IMR-90 (cell line): ENCODE measurements at regions not wholly inside any gene's neighbourhood (a gene's known extent, or its start where the extent isn't known, plus 50 kb on each side); places are given as distances from the start of the nearest gene placed in this dataset.
"Not testable (repeated sequence)": the region's sequence is repeated elsewhere in the genome, so short reads cannot be mapped to it uniquely, and the experiment has no call there.

ENCODE experiments used
- ATAC-seq: fragments of 200-7000 bp; cut with Tn5 transposase; 2 replicates; pipeline ENCODE4 v1.9.1; 2020; ENCODE audit warnings: low read depth, mild to moderate bottlenecking, moderate library complexity
- BruUV-seq: library from RNA; stranded (reverse); fragments of 400-500 nt; replicated peaks from 2 replicates; lab custom pipeline; 2021; lab: Mats Ljungman, UMichigan
- CTCF ChIA-PET: fragments of 300-600 bp; formaldehyde crosslinking; extraction: SDS; loops from one replicate; lab custom pipeline; 2021; ENCODE audit warnings: antibody characterized with exemption; lab: Yijun Ruan, JAX
- POLR2A ChIA-PET: fragments of 300-600 bp; sonication (Branson Sonifier 250); formaldehyde crosslinking; loops from one replicate; lab custom pipeline; 2022; ENCODE audit warnings: antibody characterized with exemption; ENCODE audit not compliant: unreplicated experiment; lab: Charles Lee
- DNase-seq: peaks from one replicate; pipeline ENCODE4 v3.0.0; 2013
- H2AFZ ChIP-seq: replicated peaks from 2 replicates; pipeline ENCODE3; 2013; ENCODE audit warnings: low read length, mild to moderate bottlenecking; ENCODE audit not compliant: poor library complexity
- H2AK5ac ChIP-seq: 2 replicates; pipeline ENCODE4 v1.6.1; 2013; ENCODE audit warnings: low read depth, low read length, inconsistent platforms
- H2AK9ac ChIP-seq: replicated peaks from 2 replicates; pipeline ENCODE3; 2013; ENCODE audit warnings: mild to moderate bottlenecking, low read depth, low read length, moderate library complexity; ENCODE audit not compliant: poor library complexity
- H2BK120ac ChIP-seq: 2 replicates; pipeline ENCODE4 v1.6.1; 2013; ENCODE audit warnings: low read depth, low read length, inconsistent platforms
- H2BK15ac ChIP-seq: 3 replicates; pipeline ENCODE4 v1.6.1; 2013; ENCODE audit warnings: low read depth, low read length, inconsistent platforms
- H2BK20ac ChIP-seq: 2 replicates; pipeline ENCODE4 v1.6.1; 2013; ENCODE audit warnings: low read depth, mild to moderate bottlenecking, inconsistent platforms, low read length, moderate library complexity
- H2BK5ac ChIP-seq: 2 replicates; pipeline ENCODE4 v1.6.1; 2013; ENCODE audit warnings: mild to moderate bottlenecking, low read depth, low read length, inconsistent platforms; ENCODE audit not compliant: poor library complexity, severe bottlenecking
- H3K14ac ChIP-seq: replicated peaks from 2 replicates; pipeline ENCODE4 v1.6.1; 2013; ENCODE audit warnings: low read depth, low read length, inconsistent platforms
- H3K18ac ChIP-seq: 2 replicates; pipeline ENCODE4 v1.6.1; 2013; ENCODE audit warnings: low read depth, low read length, control low read depth
- H3K23ac ChIP-seq: 2 replicates; pipeline ENCODE4 v1.6.1; 2013; ENCODE audit warnings: low read depth, low read length, inconsistent platforms
- H3K27ac ChIP-seq: 2 replicates; pipeline ENCODE4 v1.5.1; 2013; ENCODE audit warnings: mild to moderate bottlenecking, control low read depth, low read length; ENCODE audit not compliant: insufficient read depth
- H3K27me3 ChIP-seq: 2 replicates; pipeline ENCODE4 v1.6.1; 2013; ENCODE audit warnings: low read length; ENCODE audit not compliant: control insufficient read depth, insufficient read depth
- H3K36me3 ChIP-seq: 2 replicates; pipeline ENCODE4 v1.6.1; 2013; ENCODE audit warnings: low read length, mixed read lengths; ENCODE audit not compliant: control insufficient read depth, insufficient read depth
- H3K4ac ChIP-seq: 2 replicates; pipeline ENCODE4 v1.6.1; 2013; ENCODE audit warnings: low read depth, low read length, inconsistent platforms
- H3K4me1 ChIP-seq: 2 replicates; pipeline ENCODE4 v1.6.1; 2013; ENCODE audit warnings: low read length, mixed read lengths; ENCODE audit not compliant: control insufficient read depth, insufficient read depth
- H3K4me2 ChIP-seq: 2 replicates; pipeline ENCODE4 v1.6.1; 2013; ENCODE audit warnings: low read depth, mild to moderate bottlenecking, control low read depth, low read length, moderate library complexity
- H3K4me3 ChIP-seq: 2 replicates; pipeline ENCODE4 v1.5.1; 2013; ENCODE audit warnings: low read depth, mild to moderate bottlenecking, control low read depth, low read length, moderate library complexity; ENCODE audit not compliant: insufficient read depth
- H3K56ac ChIP-seq: 2 replicates; pipeline ENCODE4 v1.6.1; 2013; ENCODE audit warnings: low read length, inconsistent platforms; ENCODE audit not compliant: insufficient read depth; ENCODE audit errors: extremely low read depth
- H3K79me1 ChIP-seq, 2 experiments: 2 replicates each; pipeline ENCODE4 v1.6.1; 2013; ENCODE audit warnings: low read length in 2 of 2, inconsistent platforms in 1 of 2, low read depth in 1 of 2
- H3K9ac ChIP-seq: 2 replicates; pipeline ENCODE4 v1.6.1; 2013; ENCODE audit warnings: low read depth, low read length, control low read depth
- H3K9me1 ChIP-seq: 2 replicates; pipeline ENCODE4 v1.6.1; 2013; ENCODE audit warnings: low read length, inconsistent platforms; ENCODE audit not compliant: insufficient read depth
- H3K9me3 ChIP-seq: 2 replicates; pipeline ENCODE4 v1.6.1; 2013; ENCODE audit warnings: low read length; ENCODE audit not compliant: control insufficient read depth, insufficient read depth
- H4K20me1 ChIP-seq: 2 replicates; pipeline ENCODE4 v1.6.1; 2013; ENCODE audit warnings: low read length, inconsistent platforms; ENCODE audit not compliant: insufficient read depth
- H4K5ac ChIP-seq: 2 replicates; pipeline ENCODE4 v1.6.1; 2013; ENCODE audit warnings: mild to moderate bottlenecking, low read depth, low read length, control low read depth
- H4K8ac ChIP-seq, 2 experiments: 2 replicates each; pipeline ENCODE4 v1.6.1; 2013; ENCODE audit warnings: low read depth in 2 of 2, low read length in 2 of 2, control low read depth in 1 of 2, inconsistent platforms in 1 of 2
- H4K91ac ChIP-seq: 2 replicates; pipeline ENCODE4 v1.6.1; 2013; ENCODE audit warnings: low read depth, low read length, inconsistent platforms; ENCODE audit not compliant: insufficient read depth
- WGBS, 2 experiments: methylation state at CpG; one replicate each; pipeline versions ENCODE4 v1.1.5 to v1.1.7; 2013; ENCODE audit warnings: missing lambda C conversion rate in 2 of 2; ENCODE audit not compliant: insufficient read length in 1 of 2; ENCODE audit errors: extremely low coverage in 2 of 2; 5-methylcytosine and 5-hydroxymethylcytosine counted together
- dilution Hi-C: fragments of 300-500 bp; cut with HindIII; formaldehyde crosslinking; loops from one replicate; pipeline ENCODE4 v1.14.3; 2018; ENCODE audit warnings: low sequenced_read_pairs; ENCODE audit not compliant: unreplicated experiment
- in situ Hi-C: fragments of 300-500 bp; cut with MboI; formaldehyde crosslinking; loops from 3 replicates; pipeline ENCODE4 v1.14.3; 2019; ENCODE audit warnings: low sequenced_read_pairs, inconsistent platforms, mixed read lengths
- intact Hi-C: fragments of 100-400 bp; cut with micrococcal nuclease; formaldehyde crosslinking; loops from 2 replicates; pipeline ENCODE4 v1.10.0; 2022

GRCh38 chr9:66197199-66197598 lies 460.3 kb downstream of the FOXD4L4 start:
- in situ Hi-C loops, H3K9ac ChIP-seq, DNase-seq, H4K91ac ChIP-seq, H3K27ac ChIP-seq, H3K9me1 ChIP-seq, H3K56ac ChIP-seq, H3K27me3 ChIP-seq, dilution Hi-C loops, H2BK15ac ChIP-seq, H2BK5ac ChIP-seq, CTCF ChIA-PET, H3K79me1 ChIP-seq, H2AFZ ChIP-seq, POLR2A ChIA-PET, H3K4me3 ChIP-seq, H3K4me2 ChIP-seq, H3K9me3 ChIP-seq, H3K14ac ChIP-seq, ATAC-seq, H3K36me3 ChIP-seq, H2BK20ac ChIP-seq, H2BK120ac ChIP-seq, BruUV-seq, H4K20me1 ChIP-seq, H3K23ac ChIP-seq, H3K4ac ChIP-seq, intact Hi-C loops, H3K18ac ChIP-seq, H2AK9ac ChIP-seq, H4K8ac ChIP-seq, H2AK5ac ChIP-seq, H4K5ac ChIP-seq, H3K4me1 ChIP-seq: not testable (repeated sequence)
- no CpG with 5 or more reads among the region's 4 CpGs for WGBS, 2 experiments

- H2AK5ac ChIP-seq, H3K23ac ChIP-seq, POLR2A ChIA-PET, H3K18ac ChIP-seq, H3K9me1 ChIP-seq, BruUV-seq, H4K91ac ChIP-seq, H3K4ac ChIP-seq, H2AK9ac ChIP-seq, H3K27me3 ChIP-seq, H2BK5ac ChIP-seq, H3K9ac ChIP-seq, H4K20me1 ChIP-seq, CTCF ChIA-PET, H4K8ac ChIP-seq, dilution Hi-C loops, H3K4me1 ChIP-seq, H2BK120ac ChIP-seq, DNase-seq, H3K4me3 ChIP-seq, H3K79me1 ChIP-seq, H2BK20ac ChIP-seq, H3K9me3 ChIP-seq, H3K4me2 ChIP-seq, H4K5ac ChIP-seq, H3K27ac ChIP-seq, H2AFZ ChIP-seq, H3K36me3 ChIP-seq, H3K14ac ChIP-seq, H2BK15ac ChIP-seq, in situ Hi-C loops, intact Hi-C loops, H3K56ac ChIP-seq: not testable (repeated sequence)
- ATAC-seq = peak; percentile 69
- WGBS, 2 experiments = no CpG with 5 or more reads among the region's 22 CpGs
Measured at GRCh38 chr9:66198421-66198820, 461.5 kb downstream of the FOXD4L4 start.
